DND-41 (cell line): ENCODE measurements at regions not wholly inside any gene's neighbourhood (a gene's known extent, or its start where the extent isn't known, plus 50 kb on each side); places are given as distances from the start of the nearest gene placed in this dataset.

Source experiments
- ATAC-seq: fragments of 200-7000 bp; cut with Tn5 transposase; 3 replicates; pipeline ENCODE4 v1.9.1; 2021; ENCODE audit warnings: low read depth; ENCODE audit not compliant: insufficient read depth
- DNase-seq: peaks from one replicate; pipeline ENCODE4 v3.0.0-alpha.2; 2020
- H2AFZ ChIP-seq: 2 replicates; pipeline ENCODE4 v1.6.0; 2012; ENCODE audit warnings: low read depth, low read length
- H3K27ac ChIP-seq: 2 replicates; pipeline ENCODE4 v1.5.1; 2012; ENCODE audit warnings: low read length, inconsistent platforms
- H3K27me3 ChIP-seq: fragments of 200-600 bp; sonication (generic); 2 replicates; pipeline ENCODE4 v1.6.0; 2012; ENCODE audit warnings: low read length, mild to moderate bottlenecking, inconsistent platforms; ENCODE audit not compliant: insufficient read depth, poor library complexity
- H3K36me3 ChIP-seq: 2 replicates; pipeline ENCODE4 v1.5.1; 2012; ENCODE audit warnings: low read length, inconsistent platforms; ENCODE audit not compliant: insufficient read depth
- H3K4me1 ChIP-seq: 2 replicates; pipeline ENCODE4 v1.5.1; 2012; ENCODE audit warnings: mild to moderate bottlenecking, low read length; ENCODE audit not compliant: insufficient read depth
- H3K4me2 ChIP-seq: 2 replicates; pipeline ENCODE4 v1.6.0; 2012; ENCODE audit warnings: mild to moderate bottlenecking, moderate library complexity, low read length, inconsistent platforms; ENCODE audit not compliant: insufficient read depth
- H3K4me3 ChIP-seq, 2 experiments: fragments of 200-600 bp in 1 of 2; shearing (Covaris generic) in 1 of 2; 2 replicates each; pipeline ENCODE4 v1.5.1; 2012 to 2016; ENCODE audit warnings: inconsistent platforms in 2 of 2, low read length in 2 of 2, mild to moderate bottlenecking in 2 of 2, low read depth in 1 of 2, moderate library complexity in 1 of 2
- H3K79me2 ChIP-seq: 2 replicates; pipeline ENCODE4 v1.6.0; 2012; ENCODE audit warnings: low read length, inconsistent platforms; ENCODE audit not compliant: insufficient read depth
- H3K9ac ChIP-seq: 2 replicates; pipeline ENCODE4 v1.6.0; 2012; ENCODE audit warnings: low read depth, mild to moderate bottlenecking, inconsistent platforms, low read length, moderate library complexity
- H3K9me3 ChIP-seq: 2 replicates; pipeline ENCODE4 v1.5.1; 2012; ENCODE audit warnings: low read length, moderate library complexity, mild to moderate bottlenecking, inconsistent platforms; ENCODE audit not compliant: insufficient read depth, severe bottlenecking
- H4K20me1 ChIP-seq: 2 replicates; pipeline ENCODE4 v1.6.0; 2012; ENCODE audit warnings: low read length; ENCODE audit not compliant: insufficient read depth
- CTCF ChIP-seq: IDR thresholded peaks from 2 replicates; pipeline ENCODE4 v1.5.1; 2012; ENCODE audit warnings: borderline replicate concordance, low read length, moderate library complexity, mild to moderate bottlenecking; ENCODE audit not compliant: poor library complexity, severe bottlenecking; ENCODE audit errors: extremely low read depth
- EZH2 ChIP-seq: IDR thresholded peaks from 3 replicates; pipeline ENCODE4 v1.6.1; 2012; ENCODE audit warnings: borderline replicate concordance, low read depth, mild to moderate bottlenecking, moderate library complexity, low read length, inconsistent platforms; ENCODE audit not compliant: severe bottlenecking

- Histone ChIP-seq H3K9me3 (no peaks in the 10 kb centered on the region), H3K4me2 (no peak overlapping the region), H2AFZ (peak overlapping the region; percentile 47; the same call in 1 of the 2 replicates), H4K20me1 (no peaks in the 10 kb centered on the region), H3K27ac (no peak overlapping the region), H3K4me1 (no peaks in the 10 kb centered on the region), H3K9ac (no peak overlapping the region), H3K4me3 (no peak overlapping the region), H3K36me3 (no peaks in the 10 kb centered on the region), H3K27me3 (no peaks in the 10 kb centered on the region), H3K79me2 (no peaks in the 10 kb centered on the region)
- TF ChIP-seq EZH2 = no peak
- no peak for TF ChIP-seq CTCF
- ATAC-seq (no peak), DNase-seq (no peak)
Observed at GRCh38 chr4:66034262-66034661, 364.0 kb upstream of the EPHA5 start.

- H3K36me3 ChIP-seq = no peaks in the 10 kb centered on the region
- H3K4me1 ChIP-seq = no peaks in the 10 kb centered on the region
- H3K9ac ChIP-seq = no peak overlapping the region
- no peak overlapping the region for H2AFZ ChIP-seq
- no peaks in the 10 kb centered on the region for H4K20me1 ChIP-seq
- no peaks in the 10 kb centered on the region for H3K27me3 ChIP-seq
- no peaks in the 10 kb centered on the region for H3K9me3 ChIP-seq
- TF ChIP-seq EZH2 = no peak
- no peak for TF ChIP-seq CTCF
- H3K27ac ChIP-seq = no peak overlapping the region
- ATAC-seq (no peak), DNase-seq (no peak)
- no peak overlapping the region for H3K4me3 ChIP-seq
- H3K4me2 ChIP-seq = no peak overlapping the region
- no peaks in the 10 kb centered on the region for H3K79me2 ChIP-seq
Observed at GRCh38 chr4:66032571-66032970, 362.3 kb upstream of the EPHA5 start.

- Histone ChIP-seq H3K27ac (no peak overlapping the region), H3K4me2 (no peak overlapping the region), H3K27me3 (no peaks in the 10 kb centered on the region), H3K9ac (no peak overlapping the region), H3K79me2 (no peaks in the 10 kb centered on the region), H4K20me1 (no peaks in the 10 kb centered on the region), H2AFZ (no peak overlapping the region), H3K4me3 (no peak overlapping the region), H3K4me1 (no peaks in the 10 kb centered on the region), H3K9me3 (no peaks in the 10 kb centered on the region), H3K36me3 (no peaks in the 10 kb centered on the region)
- no peak for TF ChIP-seq EZH2
- no peak for TF ChIP-seq CTCF
- DNase-seq (no peak), ATAC-seq (no peak)
Observed at GRCh38 chr4:66028668-66029067, 358.4 kb upstream of the EPHA5 start.

- DNase-seq (no peak), ATAC-seq (no peak)
- Histone ChIP-seq H3K79me2 (no peaks in the 10 kb centered on the region), H3K9ac (no peak overlapping the region), H3K9me3 (peaks cover 10% of the 10 kb centered on the region), H3K4me1 (no peaks in the 10 kb centered on the region), H3K36me3 (no peaks in the 10 kb centered on the region), H4K20me1 (no peaks in the 10 kb centered on the region), H3K4me3 (no peak overlapping the region), H3K27ac (no peak overlapping the region), H3K4me2 (no peak overlapping the region), H2AFZ (no peak overlapping the region), H3K27me3 (no peaks in the 10 kb centered on the region)
- TF ChIP-seq EZH2 (no peak), CTCF (no peak)
Observed at GRCh38 chr4:66023061-66023460, 352.8 kb upstream of the EPHA5 start.
